B cell (primary cell): ENCODE measurements at regions not wholly inside any gene's neighbourhood (a gene's known extent, or its start where the extent isn't known, plus 50 kb on each side); places are given as distances from the start of the nearest gene placed in this dataset.

Experiments
- ATAC-seq: fragments of 200-7000 bp; cut with Tn5 transposase; one replicate; pipeline ENCODE4 v1.10.0; 2021; ENCODE audit warnings: low read depth, mild to moderate bottlenecking, moderate number of reproducible peaks, moderate library complexity
- CTCF ChIA-PET: fragments of 350-600 bp; sonication (Branson Sonifier 250); formaldehyde crosslinking; loops from one replicate; lab custom pipeline; 2021; ENCODE audit warnings: antibody characterized with exemption, inconsistent platforms; lab: Charles Lee
- POLR2A ChIA-PET: fragments of 350-600 bp; sonication (Branson Sonifier 250); formaldehyde crosslinking; loops from one replicate; lab custom pipeline; 2021; ENCODE audit warnings: antibody characterized with exemption; lab: Charles Lee
- DNase-seq: peaks from one replicate; pipeline ENCODE4 v3.0.0; 2013
- H2AFZ ChIP-seq: 2 replicates; pipeline ENCODE4 v1.6.1; 2012; ENCODE audit warnings: mild to moderate bottlenecking, low read depth, low read length; ENCODE audit not compliant: insufficient read depth, poor library complexity, severe bottlenecking
- H3K27ac ChIP-seq, 2 donors: 1 replicate in 1 of 2; 2 replicates in 1 of 2; pipeline ENCODE4 v1.5.1; 2012 to 2013; ENCODE audit warnings: low read length in 2 of 2, mild to moderate bottlenecking in 2 of 2, moderate library complexity in 1 of 2
- H3K27me3 ChIP-seq, 4 experiments: fragments of 200-600 bp in 1 of 4; sonication (generic) in 1 of 4; replicated peaks in 1 of 4; 1 replicate in 2 of 4; 2 replicates in 2 of 4; pipeline versions ENCODE4 v1.6.1 to v1.7.0; 2013 to 2016; ENCODE audit warnings: low read length in 3 of 4, mild to moderate bottlenecking in 2 of 4, mixed read lengths in 1 of 4, moderate library complexity in 1 of 4; ENCODE audit not compliant: insufficient read depth in 4 of 4, control insufficient read depth in 3 of 4; ENCODE audit errors: control extremely low read depth in 1 of 4
- H3K36me3 ChIP-seq, 2 experiments: replicated peaks in 1 of 2; 1 replicate in 1 of 2; 2 replicates in 1 of 2; pipeline versions ENCODE4 v1.6.1 to v1.7.1; 2013; ENCODE audit warnings: low read length in 1 of 2; ENCODE audit not compliant: insufficient read depth in 2 of 2, control insufficient read depth in 1 of 2; ENCODE audit errors: control extremely low read depth in 1 of 2, extremely low read depth in 1 of 2
- H3K4me1 ChIP-seq, 2 donors: fragments of 200-600 bp in 1 of 2; sonication (generic) in 1 of 2; 1 replicate in 1 of 2; 2 replicates in 1 of 2; pipeline versions ENCODE4 v1.5.1 to v1.6.1; 2013 to 2017; ENCODE audit warnings: low read length in 2 of 2; ENCODE audit not compliant: control insufficient read depth in 2 of 2, insufficient read depth in 2 of 2
- H3K4me2 ChIP-seq: replicated peaks from 2 replicates; pipeline ENCODE3; 2012; ENCODE audit warnings: mild to moderate bottlenecking, low read depth, low read length; ENCODE audit not compliant: poor library complexity, severe bottlenecking
- H3K4me3 ChIP-seq, 5 experiments: fragments of 200-600 bp in 1 of 5; sonication (generic) in 1 of 5; 1 replicate in 3 of 5; 2 replicates in 2 of 5; pipeline versions ENCODE4 v1.5.1 to v1.7.0; 2011 to 2016; ENCODE audit warnings: low read length in 4 of 5, mild to moderate bottlenecking in 4 of 5, low read depth in 2 of 5, control low read depth in 1 of 5, moderate library complexity in 1 of 5; ENCODE audit not compliant: insufficient read depth in 1 of 5; ENCODE audit errors: control extremely low read depth in 1 of 5, extremely low read depth in 1 of 5
- H3K79me2 ChIP-seq: fragments of 200-600 bp; sonication (generic); one replicate; pipeline ENCODE4 v1.6.0; 2016; ENCODE audit warnings: low read length; ENCODE audit not compliant: control insufficient read depth, insufficient read depth
- H3K9ac ChIP-seq: fragments of 200-600 bp; sonication (generic); 2 replicates; pipeline ENCODE4 v1.6.1; 2017; ENCODE audit warnings: mild to moderate bottlenecking, low read length, moderate library complexity
- H3K9me3 ChIP-seq, 3 donors: one replicate each; pipeline versions ENCODE4 v1.6.1 to v1.7.1; 2013; ENCODE audit warnings: low read length in 2 of 3; ENCODE audit not compliant: control insufficient read depth in 2 of 3, insufficient read depth in 1 of 3; ENCODE audit errors: control extremely low read depth in 1 of 3
- H4K20me1 ChIP-seq: 2 replicates; pipeline ENCODE4 v1.6.0; 2012; ENCODE audit warnings: mild to moderate bottlenecking, low read length; ENCODE audit not compliant: insufficient read depth, control insufficient read depth, poor library complexity, severe bottlenecking
- H3K27ac Mint-ChIP-seq: one replicate; pipeline ENCODE4 v1.8.0; 2021; ENCODE audit warnings: mixed read lengths
- H3K27me3 Mint-ChIP-seq: one replicate; pipeline ENCODE4 v1.8.0; 2021; ENCODE audit warnings: mixed read lengths
- H3K4me1 Mint-ChIP-seq: one replicate; pipeline ENCODE4 v1.8.0; 2021; ENCODE audit warnings: mixed read lengths
- H3K4me3 Mint-ChIP-seq: one replicate; pipeline ENCODE4 v1.8.0; 2021; ENCODE audit warnings: mixed read lengths
- H3K9me3 Mint-ChIP-seq: one replicate; pipeline ENCODE4 v1.8.0; 2022; ENCODE audit warnings: mixed read lengths; ENCODE audit not compliant: insufficient read depth
- EZH2 ChIP-seq: IDR thresholded peaks from 2 replicates; pipeline ENCODE4 v1.6.1; 2012; ENCODE audit warnings: borderline replicate concordance, low read depth, mild to moderate bottlenecking, moderate library complexity, low read length; ENCODE audit not compliant: insufficient read depth, poor library complexity, severe bottlenecking
- WGBS: methylation state at CpG from one replicate; pipeline ENCODE4 v1.1.5; 2013; ENCODE audit warnings: missing lambda C conversion rate; ENCODE audit not compliant: insufficient coverage; 5-methylcytosine and 5-hydroxymethylcytosine counted together
- intact Hi-C: fragments of 100-400 bp; cut with micrococcal nuclease; formaldehyde crosslinking; loops from one replicate; pipeline ENCODE4 v1.10.0; 2022
- TF ChIP-seq, protein P1 (sequence below): fragments of 200-600 bp; IDR thresholded peaks from one replicate; pipeline ENCODE4 v1.8.0; 2022; ENCODE audit warnings: antibody characterized with exemption, mild to moderate bottlenecking

DNA sequence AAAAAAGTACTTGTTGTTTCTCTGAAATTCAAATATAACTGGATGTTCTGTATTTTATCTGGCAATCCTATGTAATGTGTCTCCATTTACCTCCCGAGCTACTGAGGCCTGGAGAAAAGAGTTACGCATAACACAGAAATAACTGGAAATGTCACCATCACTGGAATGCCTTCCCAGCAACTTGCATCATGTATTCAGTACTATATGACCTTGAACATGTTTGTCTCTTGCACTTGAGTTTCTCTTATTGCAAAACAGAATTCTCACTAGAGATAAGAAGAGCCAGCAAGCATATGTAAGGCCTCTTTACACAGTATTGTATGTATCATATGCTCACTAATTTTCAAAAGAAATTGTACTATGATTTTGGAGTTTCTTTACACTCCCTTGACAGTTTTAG, 99.6 kb upstream of the CTAGE1 start:
- no peak overlapping the region for H3K4me2 ChIP-seq
- H3K9me3 Mint-ChIP-seq: no peaks in the 10 kb centered on the region
- peaks cover 0 to 10% (median 0%) of the 10 kb centered on the region in 3 donors for H3K9me3 ChIP-seq
- no peaks in the 10 kb centered on the region for H3K27me3 Mint-ChIP-seq
- POLR2A ChIA-PET: no interaction called here
- H3K9ac ChIP-seq: no peak overlapping the region
- H3K79me2 ChIP-seq: no peaks in the 10 kb centered on the region
- H3K36me3 ChIP-seq: no peaks in the 10 kb centered on the region
- no peaks in the 10 kb centered on the region for H3K4me1 ChIP-seq
- no peaks in the 10 kb centered on the region for H4K20me1 ChIP-seq
- no peak for TF ChIP-seq EZH2
- TF ChIP-seq, protein P1, sequence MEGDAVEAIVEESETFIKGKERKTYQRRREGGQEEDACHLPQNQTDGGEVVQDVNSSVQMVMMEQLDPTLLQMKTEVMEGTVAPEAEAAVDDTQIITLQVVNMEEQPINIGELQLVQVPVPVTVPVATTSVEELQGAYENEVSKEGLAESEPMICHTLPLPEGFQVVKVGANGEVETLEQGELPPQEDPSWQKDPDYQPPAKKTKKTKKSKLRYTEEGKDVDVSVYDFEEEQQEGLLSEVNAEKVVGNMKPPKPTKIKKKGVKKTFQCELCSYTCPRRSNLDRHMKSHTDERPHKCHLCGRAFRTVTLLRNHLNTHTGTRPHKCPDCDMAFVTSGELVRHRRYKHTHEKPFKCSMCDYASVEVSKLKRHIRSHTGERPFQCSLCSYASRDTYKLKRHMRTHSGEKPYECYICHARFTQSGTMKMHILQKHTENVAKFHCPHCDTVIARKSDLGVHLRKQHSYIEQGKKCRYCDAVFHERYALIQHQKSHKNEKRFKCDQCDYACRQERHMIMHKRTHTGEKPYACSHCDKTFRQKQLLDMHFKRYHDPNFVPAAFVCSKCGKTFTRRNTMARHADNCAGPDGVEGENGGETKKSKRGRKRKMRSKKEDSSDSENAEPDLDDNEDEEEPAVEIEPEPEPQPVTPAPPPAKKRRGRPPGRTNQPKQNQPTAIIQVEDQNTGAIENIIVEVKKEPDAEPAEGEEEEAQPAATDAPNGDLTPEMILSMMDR: no peak
- H2AFZ ChIP-seq: no peak overlapping the region
- intact Hi-C loops: no loop called here
- H3K4me3 Mint-ChIP-seq: no peak overlapping the region
- no peaks in the 10 kb centered on the region for H3K27me3 ChIP-seq
- no peak overlapping the region for H3K4me3 ChIP-seq
- 100% methylated on average over 1 of the region's 2 CpGs for WGBS
- no peak overlapping the region for H3K27ac Mint-ChIP-seq
- no peak overlapping the region for H3K27ac ChIP-seq
- ATAC-seq: no peak
- no peak for DNase-seq
- CTCF ChIA-PET: no interaction called here
- peaks cover 5% of the 10 kb centered on the region for H3K4me1 Mint-ChIP-seq

DNA sequence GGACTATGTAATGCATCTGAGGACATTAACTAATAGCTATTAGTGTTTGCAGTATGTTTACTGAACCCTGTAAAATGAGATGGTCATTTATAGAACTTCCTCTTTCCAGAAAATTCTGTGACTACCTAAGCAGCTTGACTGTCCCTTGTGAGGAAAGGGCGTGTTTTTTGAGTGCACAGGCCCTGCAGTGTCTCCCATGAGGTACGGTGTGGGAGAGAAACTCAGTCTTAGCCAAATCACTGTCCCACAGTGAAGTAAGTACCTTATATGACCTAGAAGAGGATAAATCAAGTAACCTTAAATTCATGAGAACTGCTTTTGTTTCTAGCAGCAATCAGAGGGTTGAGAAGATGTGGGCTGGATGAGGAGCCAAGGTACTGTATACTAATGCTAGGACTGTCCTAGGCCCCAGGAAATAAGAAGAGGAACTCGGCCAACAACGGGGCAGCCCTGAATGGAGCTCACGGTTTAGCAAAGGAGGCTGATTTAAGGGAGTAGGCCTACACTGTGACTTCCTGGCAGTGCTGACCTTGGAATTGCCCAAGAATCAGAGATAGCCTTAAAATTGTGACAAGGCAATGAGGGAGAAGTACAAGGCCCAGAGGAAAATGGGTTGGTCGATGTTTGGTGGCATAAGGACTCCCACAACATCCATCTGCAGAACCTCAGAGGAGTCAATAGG, 103.5 kb upstream of the CTAGE1 start:
- intact Hi-C loops: no loop called here
- no peak overlapping the region for H2AFZ ChIP-seq
- peaks cover 5% of the 10 kb centered on the region for H3K4me1 Mint-ChIP-seq
- no peak overlapping the region for H3K27ac ChIP-seq
- no peak overlapping the region for H3K4me3 Mint-ChIP-seq
- CTCF ChIA-PET: no interaction called here
- H3K9ac ChIP-seq: no peak overlapping the region
- H3K27me3 Mint-ChIP-seq: no peaks in the 10 kb centered on the region
- no peaks in the 10 kb centered on the region for H3K36me3 ChIP-seq
- H3K4me2 ChIP-seq: no peak overlapping the region
- DNase-seq (no peak), ATAC-seq (no peak)
- H3K4me1 ChIP-seq: no peaks in the 10 kb centered on the region
- H3K9me3 ChIP-seq: no peaks in the 10 kb centered on the region
- WGBS: 61% methylated on average over 4 of the region's 6 CpGs
- POLR2A ChIA-PET: no interaction called here
- no peaks in the 10 kb centered on the region for H3K79me2 ChIP-seq
- no peaks in the 10 kb centered on the region for H3K27me3 ChIP-seq
- H3K27ac Mint-ChIP-seq: no peak overlapping the region
- H3K4me3 ChIP-seq: no peak overlapping the region
- no peaks in the 10 kb centered on the region for H4K20me1 ChIP-seq
- no peak for TF ChIP-seq EZH2
- TF ChIP-seq, protein P1: no peak
- no peaks in the 10 kb centered on the region for H3K9me3 Mint-ChIP-seq
